ENCODE measurements at regions not wholly inside any gene's neighbourhood (a gene's known extent, or its start where the extent isn't known, plus 50 kb on each side); places are given as distances from the start of the nearest gene placed in this dataset.

DNA sequence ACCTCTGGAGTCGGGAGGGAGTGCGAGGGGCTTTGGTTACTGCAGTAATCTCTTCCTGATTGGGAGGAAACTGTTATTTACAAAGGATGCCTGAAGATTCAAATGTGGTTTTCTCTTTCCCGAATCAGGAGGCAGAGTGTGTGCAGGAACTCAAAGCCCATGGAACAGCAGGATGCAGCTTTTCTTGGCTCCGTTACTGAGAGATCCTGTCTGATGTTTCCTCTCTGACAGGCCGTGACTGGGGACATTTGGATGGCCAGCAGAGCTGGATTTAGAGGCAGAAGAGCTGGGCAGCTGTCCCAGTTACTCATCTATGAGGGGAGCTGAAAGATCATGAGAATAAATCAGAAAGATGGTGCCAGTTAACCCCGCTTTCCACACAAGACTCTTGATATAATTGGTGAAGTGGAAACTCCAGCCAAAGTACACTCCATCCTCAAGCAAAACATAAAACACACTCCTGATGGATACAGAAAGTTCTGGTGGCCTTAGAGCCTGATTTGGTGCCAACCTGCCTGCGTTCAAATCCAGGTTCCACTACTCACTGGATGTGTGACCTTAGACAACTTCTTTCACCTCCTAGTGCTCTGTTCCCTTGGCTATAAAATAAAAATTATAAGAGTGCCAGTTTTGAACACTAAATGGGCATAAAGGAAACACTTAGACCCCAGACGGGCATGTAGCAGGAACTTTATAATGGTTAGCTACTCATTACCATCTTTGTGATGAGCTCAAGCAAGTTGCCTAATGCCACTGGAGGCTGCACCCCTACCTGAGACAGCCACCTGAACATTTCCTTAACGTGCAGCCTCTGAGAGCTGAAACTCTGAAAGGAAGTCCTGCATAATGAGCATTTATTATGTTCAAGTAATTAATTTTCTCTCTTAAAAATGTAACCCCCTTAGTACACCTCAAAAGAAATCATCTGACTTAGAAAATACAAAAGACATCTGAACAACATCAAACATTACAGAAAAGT, 349.0 kb upstream of the GATB start:
- Histone ChIP-seq H2AFZ (ENCODE audit: low read depth, low read length, poor library complexity, severe bottlenecking) (no peak overlapping the region), H3K27me3 (ENCODE audit: insufficient read depth, low read length) (no peaks in the 10 kb centered on the region), H3K9me3 (ENCODE audit: control insufficient read depth in 1 of 2, insufficient read depth in 1 of 2, low read depth in 1 of 2, low read length in 2 of 2) (no peaks in the 10 kb centered on the region), H3K4me3 (replicated peaks in 1 of 2; ENCODE audit: low read depth in 1 of 2, low read length in 2 of 2) (no peak overlapping the region), H4K20me1 (ENCODE audit: insufficient read depth) (no peaks in the 10 kb centered on the region), H3K9me2 (ENCODE audit: insufficient read depth) (no peaks in the 10 kb centered on the region), H3K4me1 (ENCODE audit: control insufficient read depth in 1 of 2, insufficient read depth in 2 of 2, low read length in 2 of 2) (peaks cover 12 to 24% of the 10 kb centered on the region in 2 experiments), H3K9ac (ENCODE audit: low read length) (no peak overlapping the region), H3K27ac (ENCODE audit: low read depth, low read length) (no peak overlapping the region), H3K4me2 (ENCODE audit: low read length) (no peak overlapping the region), H3K36me3 (ENCODE audit: control insufficient read depth in 1 of 2, insufficient read depth in 2 of 2, low read length in 2 of 2) (no peaks in the 10 kb centered on the region), H3K79me2 (ENCODE audit: insufficient read depth, low read length) (no peaks in the 10 kb centered on the region)
- ChIA-PET CTCF (no interaction called here), POLR2A (no interaction called here), RAD21 (ENCODE audit: low non-redundant PET in 1 of 2, low total read pairs in 2 of 2, uncharacterized antibody in 2 of 2, unreplicated experiment in 2 of 2) (no interaction called here)
- intact Hi-C loops (cut with micrococcal nuclease): loop anchor here (10.0 kb wide), 1 partner anchor 255 kb away; no protein-coding TSS in a partner anchor
- TF ChIP-seq JUND (IDR thresholded peaks at IDR 0.05): no peak
- no peak for TF ChIP-seq CEBPB (IDR thresholded peaks at IDR 0.05; ENCODE audit: low read depth)
- no peak for TF ChIP-seq ZFX (IDR thresholded peaks at IDR 0.05)
- no peak for TF ChIP-seq EGR1 (IDR thresholded peaks at IDR 0.05; ENCODE audit: low read depth)
- no peak for TF ChIP-seq YY1 (IDR thresholded peaks at IDR 0.05; ENCODE audit: extremely low read depth, insufficient replicate concordance, low read depth, low read length)
- TF ChIP-seq FOSL1 (IDR thresholded peaks at IDR 0.05; ENCODE audit: low read depth): no peak
- no peak for TF ChIP-seq SRF (IDR thresholded peaks at IDR 0.05; ENCODE audit: low read depth)
- TF ChIP-seq RAD21 (IDR thresholded peaks at IDR 0.05; ENCODE audit: low read depth): no peak
- TF ChIP-seq POLR2A (IDR thresholded peaks at IDR 0.05; ENCODE audit: borderline replicate concordance, extremely low read depth, insufficient read depth, insufficient read length): no peak
- TF ChIP-seq ELF1 (IDR thresholded peaks at IDR 0.05; ENCODE audit: borderline replicate concordance, low read depth): no peak
- TF ChIP-seq, protein P1, sequence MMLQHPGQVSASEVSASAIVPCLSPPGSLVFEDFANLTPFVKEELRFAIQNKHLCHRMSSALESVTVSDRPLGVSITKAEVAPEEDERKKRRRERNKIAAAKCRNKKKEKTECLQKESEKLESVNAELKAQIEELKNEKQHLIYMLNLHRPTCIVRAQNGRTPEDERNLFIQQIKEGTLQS (IDR thresholded peaks at IDR 0.05): no peak
- no peak for TF ChIP-seq CBX3 (IDR thresholded peaks at IDR 0.05; ENCODE audit: low read depth)
- TF ChIP-seq ZNF274 (IDR thresholded peaks at IDR 0.05; ENCODE audit: low read depth, low read length): no peak
- TF ChIP-seq, protein P2, sequence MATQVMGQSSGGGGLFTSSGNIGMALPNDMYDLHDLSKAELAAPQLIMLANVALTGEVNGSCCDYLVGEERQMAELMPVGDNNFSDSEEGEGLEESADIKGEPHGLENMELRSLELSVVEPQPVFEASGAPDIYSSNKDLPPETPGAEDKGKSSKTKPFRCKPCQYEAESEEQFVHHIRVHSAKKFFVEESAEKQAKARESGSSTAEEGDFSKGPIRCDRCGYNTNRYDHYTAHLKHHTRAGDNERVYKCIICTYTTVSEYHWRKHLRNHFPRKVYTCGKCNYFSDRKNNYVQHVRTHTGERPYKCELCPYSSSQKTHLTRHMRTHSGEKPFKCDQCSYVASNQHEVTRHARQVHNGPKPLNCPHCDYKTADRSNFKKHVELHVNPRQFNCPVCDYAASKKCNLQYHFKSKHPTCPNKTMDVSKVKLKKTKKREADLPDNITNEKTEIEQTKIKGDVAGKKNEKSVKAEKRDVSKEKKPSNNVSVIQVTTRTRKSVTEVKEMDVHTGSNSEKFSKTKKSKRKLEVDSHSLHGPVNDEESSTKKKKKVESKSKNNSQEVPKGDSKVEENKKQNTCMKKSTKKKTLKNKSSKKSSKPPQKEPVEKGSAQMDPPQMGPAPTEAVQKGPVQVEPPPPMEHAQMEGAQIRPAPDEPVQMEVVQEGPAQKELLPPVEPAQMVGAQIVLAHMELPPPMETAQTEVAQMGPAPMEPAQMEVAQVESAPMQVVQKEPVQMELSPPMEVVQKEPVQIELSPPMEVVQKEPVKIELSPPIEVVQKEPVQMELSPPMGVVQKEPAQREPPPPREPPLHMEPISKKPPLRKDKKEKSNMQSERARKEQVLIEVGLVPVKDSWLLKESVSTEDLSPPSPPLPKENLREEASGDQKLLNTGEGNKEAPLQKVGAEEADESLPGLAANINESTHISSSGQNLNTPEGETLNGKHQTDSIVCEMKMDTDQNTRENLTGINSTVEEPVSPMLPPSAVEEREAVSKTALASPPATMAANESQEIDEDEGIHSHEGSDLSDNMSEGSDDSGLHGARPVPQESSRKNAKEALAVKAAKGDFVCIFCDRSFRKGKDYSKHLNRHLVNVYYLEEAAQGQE (IDR thresholded peaks at IDR 0.05; ENCODE audit: low read depth): no peak
- no peak for DNase-seq (ENCODE audit: low read depth, low spot score)
- ATAC-seq: no peak
- no TSS peak for BruUV-seq (replicated peaks)
